Activated CD8-positive, alpha-beta memory T cell treated with anti-CD3 and anti-CD28 coated beads for 1 hour (primary cell): ENCODE measurements at regions not wholly inside any gene's neighbourhood (a gene's known extent, or its start where the extent isn't known, plus 50 kb on each side); places are given as distances from the start of the nearest gene placed in this dataset.
"Not testable (repeated sequence)": the region's sequence is repeated elsewhere in the genome, so short reads cannot be mapped to it uniquely, and the experiment has no call there.

Experiments
- DNase-seq, 2 donors: peaks; one replicate each; pipeline ENCODE4 v3.0.0-alpha.2; 2020; ENCODE audit warnings: low read depth in 1 of 2; ENCODE audit errors: extremely low read depth in 1 of 2

- no peak for DNase-seq
Measured at GRCh38 chr9:38133595-38133994, 64.6 kb upstream of the SHB start.

GRCh38 chr9:38132956-38133355 is 63.9 kb upstream of the SHB start:
- DNase-seq: no peak

- DNase-seq: no peak
Measured at GRCh38 chr9:38131729-38132128, 62.7 kb upstream of the SHB start.

GRCh38 chr9:38130724-38131123 is 61.7 kb upstream of the SHB start:
- DNase-seq: no peak

GRCh38 chr9:38129366-38129765 is 60.3 kb upstream of the SHB start:
- DNase-seq: no peak

- DNase-seq: no peak
Measured at GRCh38 chr9:38128752-38129270, 59.8 kb upstream of the SHB start.

- DNase-seq: no peak
Measured at GRCh38 chr9:38127271-38127839, 58.3 kb upstream of the SHB start.

GRCh38 chr9:38126730-38127129 is 57.7 kb upstream of the SHB start:
- no peak for DNase-seq

- no peak for DNase-seq
Measured at GRCh38 chr9:38125889-38126288, 56.9 kb upstream of the SHB start.

- DNase-seq: not testable (repeated sequence)
Measured at GRCh38 chr9:38123359-38123758, 54.3 kb upstream of the SHB start.

- no peak for DNase-seq
Measured at GRCh38 chr9:38120961-38121360, 51.9 kb upstream of the SHB start.

- DNase-seq: no peak
Measured at GRCh38 chr9:38119560-38120236, 50.7 kb upstream of the SHB start.

- no peak for DNase-seq
Measured at GRCh38 chr9:38118862-38119438, 49.9 kb upstream of the SHB start.
